HCT116 (cell line): ENCODE measurements at regions not wholly inside any gene's neighbourhood (a gene's known extent, or its start where the extent isn't known, plus 50 kb on each side); places are given as distances from the start of the nearest gene placed in this dataset.
"Not testable (repeated sequence)": the region's sequence is repeated elsewhere in the genome, so short reads cannot be mapped to it uniquely, and the experiment has no call there.

ENCODE experiments used
- ATAC-seq: fragments of 200-7000 bp; cut with Tn5 transposase; 2 replicates; pipeline ENCODE4 v1.9.1; 2020; ENCODE audit warnings: mild to moderate bottlenecking, moderate library complexity
- BruUV-seq: library from RNA; stranded (reverse); fragments of 400-500 nt; replicated peaks from 2 replicates; lab custom pipeline; 2021; lab: Mats Ljungman, UMichigan
- CTCF ChIA-PET: fragments of 300-600 bp; sonication (Branson Sonifier 250); formaldehyde crosslinking; loops from one replicate; lab custom pipeline; 2021; ENCODE audit warnings: antibody characterized with exemption; lab: Charles Lee
- POLR2A ChIA-PET: fragments of 300-600, 350-600 bp; sonication (Branson Sonifier 250); formaldehyde crosslinking; loops from one replicate; lab custom pipeline; 2021; ENCODE audit warnings: antibody characterized with exemption; lab: Charles Lee
- RAD21 ChIA-PET, 2 experiments: fragments of 300-600 bp; sonication (Branson Sonifier 250); formaldehyde crosslinking; loops; one replicate each; lab custom pipeline; 2023; ENCODE audit warnings: low total read pairs in 2 of 2; ENCODE audit not compliant: uncharacterized antibody in 2 of 2, unreplicated experiment in 2 of 2, low non-redundant PET in 1 of 2; lab: Charles Lee
- DNase-seq: peaks from one replicate; pipeline ENCODE4 v3.0.0-alpha.2; 2010; ENCODE audit warnings: low read depth, low spot score
- H2AFZ ChIP-seq: fragments of 200-600 bp; shearing (Covaris generic), sonication (generic); 2 replicates; pipeline ENCODE4 v1.6.1; 2017; ENCODE audit warnings: low read depth, mixed run types, mixed read lengths, antibody characterized with exemption, low read length; ENCODE audit not compliant: poor library complexity, severe bottlenecking
- H3K27ac ChIP-seq: 2 replicates; pipeline ENCODE4 v1.5.1; 2012; ENCODE audit warnings: low read depth, low read length
- H3K27me3 ChIP-seq: fragments of 200-600 bp; sonication (generic); 2 replicates; pipeline ENCODE4 v1.6.1; 2016; ENCODE audit warnings: mixed run types, low read length, mixed read lengths; ENCODE audit not compliant: insufficient read depth
- H3K36me3 ChIP-seq, 2 experiments: fragments of 200-500 bp in 1 of 2; fragments of 200-600 bp in 1 of 2; sonication (Bioruptor generic) in 1 of 2; sonication (generic) in 1 of 2; 2 replicates each; pipeline versions ENCODE4 v1.5.1 to v1.6.1; 2014 to 2016; ENCODE audit warnings: low read length in 2 of 2, inconsistent platforms in 1 of 2, mixed read lengths in 1 of 2, mixed run types in 1 of 2; ENCODE audit not compliant: insufficient read depth in 2 of 2, control insufficient read depth in 1 of 2
- H3K4me1 ChIP-seq, 2 experiments: fragments of 200-600 bp in 1 of 2; sonication (generic) in 1 of 2; 2 replicates each; pipeline versions ENCODE4 v1.5.1 to v1.6.1; 2012 to 2017; ENCODE audit warnings: low read length in 2 of 2, inconsistent platforms in 1 of 2, mild to moderate bottlenecking in 1 of 2, mixed read lengths in 1 of 2, mixed run types in 1 of 2, moderate library complexity in 1 of 2; ENCODE audit not compliant: insufficient read depth in 2 of 2, control insufficient read depth in 1 of 2
- H3K4me2 ChIP-seq: fragments of 200-600 bp; sonication (generic); 2 replicates; pipeline ENCODE4 v1.6.1; 2017; ENCODE audit warnings: mixed run types, low read length, mixed read lengths
- H3K4me3 ChIP-seq, 2 experiments: fragments of 200-600 bp in 1 of 2; sonication (generic) in 1 of 2; replicated peaks in 1 of 2; 2 replicates each; pipeline ENCODE4 v1.5.1; 2011 to 2016; ENCODE audit warnings: low read length in 2 of 2, control low read depth in 1 of 2, low read depth in 1 of 2, mild to moderate bottlenecking in 1 of 2, mixed read lengths in 1 of 2, mixed run types in 1 of 2
- H3K79me2 ChIP-seq: fragments of 200-600 bp; sonication (generic); 2 replicates; pipeline ENCODE4 v1.6.1; 2017; ENCODE audit warnings: mild to moderate bottlenecking, mixed run types, low read length, moderate library complexity, mixed read lengths; ENCODE audit not compliant: insufficient read depth
- H3K9ac ChIP-seq: fragments of 200-600 bp; sonication (generic); 2 replicates; pipeline ENCODE4 v1.6.1; 2016; ENCODE audit warnings: low read length, mixed read lengths
- H3K9me2 ChIP-seq: fragments of 200-600 bp; sonication (generic), shearing (Covaris generic); 2 replicates; pipeline ENCODE4 v1.6.1; 2017; ENCODE audit warnings: mixed run types, mild to moderate bottlenecking, moderate library complexity; ENCODE audit not compliant: insufficient read depth
- H3K9me3 ChIP-seq, 2 experiments: fragments of 200-500 bp in 1 of 2; fragments of 200-600 bp in 1 of 2; sonication (Bioruptor generic) in 1 of 2; sonication (generic) in 1 of 2; 2 replicates each; pipeline ENCODE4 v1.6.1; 2014 to 2017; ENCODE audit warnings: low read length in 2 of 2, mixed read lengths in 2 of 2, inconsistent platforms in 1 of 2, low read depth in 1 of 2, mild to moderate bottlenecking in 1 of 2, mixed run types in 1 of 2, moderate library complexity in 1 of 2; ENCODE audit not compliant: control insufficient read depth in 1 of 2, insufficient read depth in 1 of 2
- H4K20me1 ChIP-seq: fragments of 200-600 bp; sonication (generic), shearing (Covaris generic); 2 replicates; pipeline ENCODE4 v1.6.1; 2017; ENCODE audit warnings: mixed run types, mild to moderate bottlenecking, moderate library complexity; ENCODE audit not compliant: insufficient read depth
- RAD21 ChIP-seq: IDR thresholded peaks from 2 replicates; pipeline ENCODE4 v1.6.1; 2012; ENCODE audit warnings: low read depth, mild to moderate bottlenecking
- intact Hi-C: fragments of 100-400 bp; cut with micrococcal nuclease; formaldehyde crosslinking; loops from 2 replicates; pipeline ENCODE4 v1.10.0; 2022

DNA sequence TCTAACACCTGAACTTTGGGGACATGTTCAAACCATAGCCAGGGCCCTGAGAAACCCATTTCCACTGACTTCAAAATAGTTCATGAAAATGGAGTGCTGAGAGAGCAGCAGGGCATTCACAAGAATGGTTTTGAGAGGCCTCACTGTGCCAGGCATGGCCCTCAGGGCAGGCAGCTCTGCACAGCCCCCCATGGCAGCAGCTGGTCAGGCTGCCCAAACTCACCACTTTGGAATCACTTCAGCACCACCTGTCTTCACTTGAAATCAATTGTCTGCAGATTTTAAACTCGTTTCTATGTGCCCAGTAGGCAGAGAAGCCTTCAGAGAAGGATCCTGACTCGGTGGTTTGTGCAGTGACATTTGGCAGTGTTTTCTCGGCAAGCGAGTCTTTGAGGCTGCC, 73.8 kb upstream of the SAMD11 start:
- H3K9me3 ChIP-seq, BruUV-seq, H3K9ac ChIP-seq, H3K4me1 ChIP-seq, RAD21 ChIA-PET, H3K4me2 ChIP-seq, H3K4me3 ChIP-seq, ATAC-seq, H3K36me3 ChIP-seq, H2AFZ ChIP-seq, H3K79me2 ChIP-seq, H3K27me3 ChIP-seq, H4K20me1 ChIP-seq, CTCF ChIA-PET, intact Hi-C loops, H3K9me2 ChIP-seq, H3K27ac ChIP-seq, DNase-seq: not testable (repeated sequence)
- POLR2A ChIA-PET = interaction anchor here (0.6 kb wide), 1 partner anchor 1805 kb away, joined by 3 read pairs; no protein-coding TSS in a partner anchor

DNA sequence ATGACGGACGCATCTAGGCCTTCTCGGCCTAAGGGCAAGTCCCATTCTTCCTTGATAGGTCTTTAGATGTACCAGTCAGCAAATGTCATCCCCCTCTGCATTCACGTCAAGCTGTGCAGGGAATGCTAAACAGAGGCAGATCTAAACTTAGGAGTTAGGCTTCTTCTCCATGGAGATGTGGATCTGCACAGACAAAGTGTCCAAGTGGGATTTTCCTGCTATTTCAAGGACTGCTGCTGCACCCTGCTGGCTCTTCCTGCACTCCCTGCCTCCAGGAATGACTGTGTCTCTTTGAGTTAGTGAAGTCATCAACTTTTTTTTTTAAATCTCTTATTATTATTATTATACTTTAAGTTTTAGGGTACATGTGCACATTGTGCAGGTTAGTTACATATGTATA, 73.4 kb upstream of the SAMD11 start:
- H3K27me3 ChIP-seq, H3K9ac ChIP-seq, ATAC-seq, H3K4me3 ChIP-seq, H3K9me2 ChIP-seq, RAD21 ChIA-PET, intact Hi-C loops, H3K27ac ChIP-seq, CTCF ChIA-PET, H3K79me2 ChIP-seq, H3K4me2 ChIP-seq, H4K20me1 ChIP-seq, DNase-seq, BruUV-seq, POLR2A ChIA-PET, H3K36me3 ChIP-seq, H3K4me1 ChIP-seq, H2AFZ ChIP-seq, H3K9me3 ChIP-seq: not testable (repeated sequence)
- TF ChIP-seq RAD21 = 0 out of 2 replicates have a peak, but pooled peaks have one; percentile 4

DNA sequence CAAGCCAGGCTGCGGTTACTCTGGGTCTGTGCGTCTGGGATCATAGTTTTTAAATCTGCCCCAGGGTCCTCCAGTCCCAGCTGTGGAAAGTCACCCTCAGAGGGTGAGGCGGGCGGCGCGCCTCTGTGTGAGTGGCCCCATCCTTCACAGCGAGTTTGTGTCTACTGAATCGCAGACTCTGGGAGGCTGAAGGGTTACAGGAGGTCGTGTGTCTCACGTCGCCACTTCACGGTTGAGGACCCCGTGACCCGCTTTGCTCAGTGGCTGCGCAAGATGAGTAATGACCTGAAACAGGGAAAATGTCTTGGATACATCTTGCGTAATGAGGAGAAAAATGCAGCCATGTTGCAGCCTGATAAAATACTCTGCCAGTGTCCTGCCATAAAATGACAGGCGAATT, 72.3 kb upstream of the SAMD11 start:
- H3K9ac ChIP-seq, H3K36me3 ChIP-seq, RAD21 ChIA-PET, H3K79me2 ChIP-seq, BruUV-seq, H3K4me1 ChIP-seq, H2AFZ ChIP-seq, H3K9me3 ChIP-seq, H3K27ac ChIP-seq, ATAC-seq, H3K9me2 ChIP-seq, H3K4me2 ChIP-seq, intact Hi-C loops, DNase-seq, H3K27me3 ChIP-seq, H3K4me3 ChIP-seq, POLR2A ChIA-PET, H4K20me1 ChIP-seq, CTCF ChIA-PET: not testable (repeated sequence)

DNA sequence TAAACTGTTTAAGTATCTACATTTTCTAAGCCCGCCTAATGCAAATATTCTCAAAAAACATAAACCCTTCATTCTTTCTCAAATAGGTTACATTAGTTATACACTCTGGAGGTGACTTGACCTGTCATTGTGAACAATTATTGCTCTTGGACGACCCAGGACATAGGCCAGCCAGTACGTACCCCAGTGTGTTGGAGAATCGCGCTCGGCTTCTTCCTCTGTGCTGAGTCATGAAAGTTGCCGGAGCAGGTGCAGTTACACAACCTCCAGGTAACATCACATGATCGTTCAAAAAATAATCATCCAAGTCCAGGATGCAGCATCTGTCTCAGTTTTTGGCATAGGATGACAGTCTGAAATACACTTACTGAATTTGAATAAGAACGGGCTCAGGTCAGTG, 71.9 kb upstream of the SAMD11 start:
- RAD21 ChIA-PET, H2AFZ ChIP-seq, H3K79me2 ChIP-seq, ATAC-seq, H3K9ac ChIP-seq, H3K4me2 ChIP-seq, H4K20me1 ChIP-seq, H3K9me2 ChIP-seq, H3K9me3 ChIP-seq, BruUV-seq, H3K4me3 ChIP-seq, H3K36me3 ChIP-seq, CTCF ChIA-PET, H3K27ac ChIP-seq, DNase-seq, intact Hi-C loops, H3K4me1 ChIP-seq, POLR2A ChIA-PET, H3K27me3 ChIP-seq: not testable (repeated sequence)
